Activated T-cell treated with anti-CD3 and anti-CD28 coated beads for 1 hour (primary cell): ENCODE measurements at regions not wholly inside any gene's neighbourhood (a gene's known extent, or its start where the extent isn't known, plus 50 kb on each side); places are given as distances from the start of the nearest gene placed in this dataset.
"Not testable (repeated sequence)": the region's sequence is repeated elsewhere in the genome, so short reads cannot be mapped to it uniquely, and the experiment has no call there.

Experiments used
- DNase-seq: peaks from one replicate; pipeline ENCODE4 v3.0.0-alpha.2; 2020; ENCODE audit warnings: low read depth

DNA sequence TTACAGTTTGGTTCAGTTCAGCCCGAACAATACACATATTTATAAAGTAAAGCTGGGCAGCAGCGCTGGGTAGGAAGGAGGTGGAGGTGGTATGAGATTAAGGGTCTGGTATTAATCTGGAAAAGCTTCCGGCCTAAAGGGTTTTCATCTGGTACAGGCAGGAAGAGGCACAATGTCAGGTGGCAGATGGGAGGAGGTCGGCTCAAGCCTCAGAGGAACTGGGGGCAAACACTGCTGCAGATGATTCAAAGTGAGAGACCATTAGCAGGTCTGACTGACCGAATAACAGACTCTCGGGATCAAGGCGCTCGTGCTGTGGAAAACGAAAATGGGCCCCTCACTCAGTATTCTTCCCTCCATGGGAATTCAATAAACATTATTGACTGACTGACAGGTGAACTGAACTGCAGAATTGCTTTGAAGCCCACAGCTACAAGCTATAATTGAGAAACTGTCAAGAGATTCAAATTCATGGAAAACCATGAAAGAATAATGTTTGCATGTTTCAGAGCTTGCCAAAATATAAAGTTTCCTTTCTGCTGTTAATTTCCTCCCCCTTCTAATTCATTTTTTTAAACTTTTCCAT is 75.3 kb downstream of the TMEM167A start:
- DNase-seq: no peak

- no peak for DNase-seq
Observed at GRCh38 chr5:83000922-83001321, 76.3 kb downstream of the TMEM167A start.

- DNase-seq: no peak
Observed at GRCh38 chr5:83000428-83000827, 76.8 kb downstream of the TMEM167A start.

GRCh38 chr5:82993416-82993815 is 83.8 kb downstream of the TMEM167A start:
- no peak for DNase-seq

- DNase-seq: no peak
Observed at GRCh38 chr5:82992646-82993045, 84.5 kb downstream of the TMEM167A start.

GRCh38 chr5:82991678-82992323 is 85.4 kb downstream of the TMEM167A start:
- no peak for DNase-seq

DNA sequence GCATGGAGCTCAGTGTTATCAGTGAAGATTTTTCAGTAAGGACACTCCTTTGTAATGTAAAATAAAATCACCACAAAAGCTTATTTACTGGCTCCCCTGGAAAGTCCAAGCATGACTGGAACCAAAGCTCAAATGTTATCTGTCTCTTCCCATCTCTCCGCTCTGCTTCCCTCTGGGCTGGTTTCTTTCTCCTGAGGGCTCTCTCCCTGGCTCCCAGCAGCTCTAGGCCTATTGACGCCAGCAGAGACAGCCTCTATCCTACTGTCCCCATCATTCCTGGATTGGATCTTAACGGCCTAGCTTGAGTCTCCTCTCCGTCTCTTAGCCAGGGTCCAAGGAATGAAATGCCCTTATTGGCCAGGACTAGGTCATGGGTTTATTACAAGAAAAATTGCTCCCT is 86.1 kb downstream of the TMEM167A start:
- no peak for DNase-seq

DNA sequence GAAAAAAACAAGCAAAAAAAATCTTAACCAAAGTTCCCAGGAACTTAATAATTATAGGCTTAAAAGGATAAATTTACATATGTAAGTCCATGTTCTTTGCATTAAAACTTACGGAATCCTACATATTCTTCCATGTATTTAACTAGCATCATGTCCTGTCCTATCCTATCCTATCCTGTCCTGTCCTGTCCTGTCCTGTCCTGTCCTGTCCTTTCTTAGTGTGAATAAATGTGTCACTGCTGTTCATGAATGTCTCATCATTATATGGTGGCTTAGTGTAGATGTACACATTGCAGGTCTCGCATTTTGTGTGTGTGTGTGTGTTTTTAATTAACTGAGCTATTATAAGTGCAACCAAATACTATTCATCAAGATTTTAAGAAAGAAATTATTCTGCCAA is 90.0 kb downstream of the TMEM167A start:
- no peak for DNase-seq

- DNase-seq: no peak
Observed at GRCh38 chr5:82986404-82986803, 90.8 kb downstream of the TMEM167A start.

- no peak for DNase-seq
Observed at GRCh38 chr5:82985763-82986162, 91.4 kb downstream of the TMEM167A start.

GRCh38 chr5:82984786-82985735 is 92.1 kb downstream of the TMEM167A start:
- DNase-seq: no peak

DNA sequence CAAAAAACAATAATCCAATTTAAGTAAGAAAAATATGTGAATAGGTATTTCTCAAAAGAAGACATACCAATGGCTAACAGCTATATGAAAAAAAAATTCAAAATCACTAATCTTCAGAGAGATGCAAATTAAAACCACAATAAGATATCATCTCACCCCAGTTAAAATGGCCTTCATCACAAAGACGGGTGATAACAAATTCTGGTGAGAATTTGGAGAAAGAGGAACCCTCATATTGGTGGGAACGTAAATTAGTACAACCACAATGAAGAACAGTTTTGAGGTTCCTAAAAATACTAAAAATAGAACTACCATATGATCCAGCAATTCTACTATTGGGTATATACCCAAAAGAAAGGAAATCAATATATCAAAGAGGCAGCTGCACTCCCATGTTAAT is 94.3 kb downstream of the TMEM167A start:
- no peak for DNase-seq

GRCh38 chr5:82976887-82977286 is 100.3 kb downstream of the TMEM167A start:
- DNase-seq: not testable (repeated sequence)

DNA sequence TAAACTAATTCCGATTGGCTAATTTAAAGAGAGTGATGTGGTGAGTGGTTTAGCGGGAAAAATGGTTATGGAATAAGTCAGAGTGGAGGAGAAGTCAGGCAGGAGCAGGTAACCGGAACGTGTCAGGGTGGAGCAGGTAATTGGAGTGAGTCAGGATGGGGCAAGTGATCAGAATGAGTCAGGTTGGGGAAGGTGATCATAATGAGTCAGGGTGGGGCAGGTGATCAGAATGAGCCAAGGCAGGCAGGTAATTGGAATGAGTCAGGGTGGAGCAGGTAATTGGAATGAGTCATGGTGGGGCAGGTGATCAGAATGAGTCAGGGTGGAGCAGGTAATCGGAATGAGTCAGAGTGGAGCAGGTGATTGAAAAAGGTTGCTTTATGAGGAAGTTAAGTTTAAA is 101.4 kb downstream of the TMEM167A start:
- no peak for DNase-seq

GRCh38 chr5:82975396-82975795 is 101.8 kb downstream of the TMEM167A start:
- DNase-seq: no peak

GRCh38 chr5:82974346-82974745 is 102.8 kb downstream of the TMEM167A start:
- not testable (repeated sequence) for DNase-seq

GRCh38 chr5:82971901-82972300 is 105.3 kb downstream of the TMEM167A start:
- DNase-seq: no peak

GRCh38 chr5:82971034-82971806 is 106.0 kb downstream of the TMEM167A start:
- not testable (repeated sequence) for DNase-seq

- DNase-seq: not testable (repeated sequence)
Observed at GRCh38 chr5:82969221-82969976, 107.8 kb downstream of the TMEM167A start.

GRCh38 chr5:82967072-82967471 is 110.1 kb downstream of the TMEM167A start:
- DNase-seq: no peak

DNA sequence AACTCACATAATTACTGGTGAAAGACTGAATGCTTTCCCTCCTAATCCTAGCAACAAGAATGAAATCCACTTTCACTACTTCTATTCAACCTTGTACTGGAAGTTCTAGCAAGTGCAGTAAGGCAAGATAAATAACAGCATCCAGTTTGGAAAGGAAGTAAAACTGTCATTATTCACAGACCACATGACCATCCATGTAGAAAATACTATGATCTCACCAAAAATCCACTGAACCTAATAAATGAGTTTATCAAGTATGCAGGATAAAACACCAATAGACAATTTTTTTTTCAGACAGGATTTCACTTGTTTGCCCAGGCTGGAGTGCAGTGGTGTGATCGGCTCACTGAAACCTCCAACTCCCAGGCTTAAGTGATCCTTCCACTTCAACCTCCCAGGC is 117.7 kb downstream of the TMEM167A start:
- no peak for DNase-seq
